Activated CD8-positive, alpha-beta memory T cell treated with anti-CD3 and anti-CD28 coated beads for 4 hours (primary cell): ENCODE measurements at regions not wholly inside any gene's neighbourhood (a gene's known extent, or its start where the extent isn't known, plus 50 kb on each side); places are given as distances from the start of the nearest gene placed in this dataset.
A peak's percentile ranks its signal among the peaks of the same experiment; 100 is the strongest.
"Not testable (repeated sequence)": the region's sequence is repeated elsewhere in the genome, so short reads cannot be mapped to it uniquely, and the experiment has no call there.

Experiments used
- DNase-seq, 2 donors: peaks; one replicate each; pipeline ENCODE4 v3.0.0-alpha.2; 2020; ENCODE audit warnings: low read depth in 2 of 2

DNA sequence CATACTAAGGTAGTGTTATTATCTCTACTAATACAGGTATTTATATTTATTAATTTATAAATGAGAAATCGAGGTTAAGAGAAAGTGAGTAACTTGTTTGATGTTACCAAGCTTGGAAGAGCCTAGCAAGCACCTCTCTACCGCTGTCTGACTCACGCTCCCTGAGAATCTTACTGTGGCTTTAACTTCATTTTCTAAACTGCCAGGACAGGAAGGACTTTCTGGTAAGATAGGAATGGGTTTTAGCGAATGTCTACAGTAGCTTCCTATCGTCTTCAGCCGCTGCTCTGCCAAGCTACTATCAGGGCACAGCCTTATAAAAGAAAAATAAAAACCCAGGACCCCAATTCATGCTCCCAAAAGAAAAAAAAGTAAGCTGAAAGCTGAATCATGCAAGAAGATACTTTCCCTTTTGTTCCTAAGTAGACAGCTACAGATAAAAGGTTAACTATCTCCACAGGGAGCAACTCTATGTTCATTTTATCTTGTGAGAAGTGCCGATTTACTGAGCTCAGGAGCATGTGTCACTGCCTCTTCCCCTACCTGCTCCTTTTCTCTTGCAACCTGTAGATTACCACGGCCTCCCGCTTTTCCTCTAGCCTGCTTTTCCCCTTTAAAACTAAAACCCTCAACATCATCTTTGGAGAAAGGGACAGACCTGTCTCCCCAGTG lies 60.2 kb downstream of the THNSL1 start:
- DNase-seq = no peak

DNA sequence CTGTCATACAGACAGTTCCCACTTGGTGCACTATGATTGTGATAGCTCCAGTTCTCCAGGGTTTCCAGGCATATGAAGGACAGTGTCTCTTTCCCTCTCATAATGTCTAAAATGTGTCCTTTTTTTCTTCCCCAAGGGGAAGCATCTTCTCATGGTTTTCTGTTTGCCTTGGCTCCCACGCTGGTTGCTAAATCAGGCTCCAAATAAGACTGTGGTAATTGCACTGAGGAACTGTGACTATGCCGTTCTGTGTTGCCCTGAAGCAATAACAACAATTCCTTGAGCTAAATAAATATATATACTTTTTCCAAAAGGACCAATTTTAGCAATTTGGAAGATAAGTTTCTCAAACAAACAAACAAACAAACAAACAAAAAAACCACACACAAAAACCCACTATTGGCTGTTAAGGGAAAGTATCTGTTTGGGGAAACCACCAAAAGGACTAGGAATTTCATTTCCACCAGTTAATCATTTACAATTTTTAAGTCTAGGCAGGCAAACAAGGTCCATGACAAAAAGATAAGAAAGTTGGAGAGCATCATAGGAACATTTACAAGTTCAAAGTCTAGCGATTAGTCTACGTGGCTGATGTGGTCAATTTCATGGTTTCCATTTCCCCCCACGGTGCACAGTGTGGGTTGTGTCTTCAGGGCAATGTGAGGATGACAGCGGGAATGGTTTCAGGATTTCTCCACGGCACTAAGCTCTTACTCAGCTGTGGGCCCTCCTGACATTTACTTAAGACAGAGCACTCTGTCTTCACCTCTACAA lies 62.4 kb downstream of the THNSL1 start:
- no peak for DNase-seq

DNA sequence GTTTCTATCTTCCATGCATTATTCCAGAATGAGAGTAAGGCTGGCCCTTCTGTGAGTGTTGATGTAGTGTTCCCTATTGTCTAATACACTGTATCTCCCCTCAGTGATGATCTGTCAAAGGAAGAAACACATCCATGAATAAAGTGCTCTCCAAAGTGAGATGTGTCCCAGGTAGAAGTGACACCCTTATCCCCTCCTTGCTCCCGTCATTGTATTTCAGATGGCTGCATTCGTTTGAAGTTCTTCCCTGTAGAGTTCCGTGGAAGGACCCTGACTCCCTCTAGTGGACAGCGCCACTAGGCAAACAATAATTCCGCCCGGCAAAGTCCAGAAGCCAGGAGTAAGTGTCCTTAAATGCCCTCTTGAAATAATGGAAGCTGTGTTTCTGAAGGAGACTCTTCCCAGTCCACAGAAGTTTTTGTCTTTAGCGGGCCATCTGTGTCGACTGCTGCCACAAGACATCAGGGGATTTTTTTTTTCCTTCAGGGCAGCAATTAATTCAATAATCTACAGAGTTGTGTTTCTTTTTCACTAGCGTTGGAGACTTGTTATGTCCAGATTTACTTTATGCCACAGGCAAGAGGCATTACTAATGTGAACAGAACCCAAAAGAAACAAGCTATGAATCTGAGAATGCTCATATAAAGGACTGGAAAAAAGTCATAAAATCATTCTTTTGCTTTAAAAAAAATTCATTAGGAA lies 64.6 kb downstream of the THNSL1 start:
- peak; percentile 10 to 13 for DNase-seq

DNA sequence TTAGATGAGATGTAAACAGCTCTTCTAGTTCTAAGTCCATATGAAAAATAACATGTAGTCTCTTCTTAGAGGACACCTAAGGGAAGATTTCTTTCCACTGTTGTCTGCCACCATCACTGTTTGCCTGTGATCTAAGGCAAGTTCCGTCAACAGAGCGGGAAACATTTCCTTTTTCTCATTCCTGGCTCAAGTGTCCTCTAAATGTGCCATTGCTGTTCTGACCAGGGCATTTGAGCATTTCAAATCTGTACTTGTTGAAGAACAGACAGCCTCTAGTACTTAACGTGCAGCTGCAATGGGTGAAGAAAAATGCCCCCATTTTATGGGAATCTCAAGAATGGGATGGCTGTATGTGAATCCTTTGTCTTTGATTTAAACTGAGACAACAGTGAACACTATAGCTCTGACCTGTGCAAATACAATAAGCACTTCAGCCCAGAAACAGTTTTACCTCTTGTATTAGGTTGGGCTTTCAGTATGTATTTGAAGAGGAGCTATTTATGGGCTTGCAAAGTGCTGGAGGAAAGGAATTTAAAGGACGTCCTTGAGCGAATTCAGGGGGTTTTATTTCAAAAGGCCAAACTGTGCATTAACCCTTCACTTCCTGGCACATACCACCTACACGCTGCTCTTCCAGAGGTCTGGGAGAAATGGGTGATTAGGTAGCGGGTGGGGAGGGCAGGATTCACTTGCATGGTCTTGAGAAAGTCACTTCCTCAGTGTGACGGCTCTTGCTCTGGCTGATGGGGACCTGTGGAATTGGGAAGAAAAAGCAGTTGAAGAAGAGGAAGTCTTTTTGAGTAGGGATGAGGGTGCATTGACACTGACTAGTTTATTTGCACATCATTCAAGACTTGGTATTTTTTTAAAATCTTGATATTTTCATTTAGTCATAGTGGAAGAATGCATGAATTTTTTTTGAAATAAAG lies 66.1 kb downstream of the THNSL1 start:
- DNase-seq = no peak

DNA sequence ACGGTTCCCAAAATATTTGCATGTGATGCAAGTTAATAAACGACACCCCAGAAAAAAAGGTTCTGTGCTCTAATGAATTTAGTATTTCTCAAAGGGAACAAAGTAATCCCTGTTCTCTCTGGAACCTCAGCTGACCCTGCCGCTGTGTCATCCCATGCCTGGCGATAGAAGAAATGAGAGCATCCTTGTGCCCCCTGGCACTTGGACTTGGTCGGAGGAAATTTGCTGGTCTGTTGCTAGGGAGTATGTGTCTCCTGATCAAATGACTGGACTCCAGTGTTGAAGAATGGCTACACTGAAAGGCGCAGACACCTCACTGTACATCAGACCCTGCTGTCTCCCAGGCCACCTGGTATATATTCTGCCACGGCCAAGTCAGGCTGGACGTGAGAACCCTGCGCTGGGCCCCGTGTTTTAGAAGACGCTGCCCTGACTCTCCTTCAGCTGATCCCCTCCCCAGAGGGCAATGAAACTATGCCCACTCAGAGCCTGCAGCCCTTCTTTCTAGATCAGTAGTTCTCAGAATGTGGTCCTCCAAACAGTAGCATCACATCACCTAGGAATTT lies 67.2 kb downstream of the THNSL1 start:
- no peak for DNase-seq

DNA sequence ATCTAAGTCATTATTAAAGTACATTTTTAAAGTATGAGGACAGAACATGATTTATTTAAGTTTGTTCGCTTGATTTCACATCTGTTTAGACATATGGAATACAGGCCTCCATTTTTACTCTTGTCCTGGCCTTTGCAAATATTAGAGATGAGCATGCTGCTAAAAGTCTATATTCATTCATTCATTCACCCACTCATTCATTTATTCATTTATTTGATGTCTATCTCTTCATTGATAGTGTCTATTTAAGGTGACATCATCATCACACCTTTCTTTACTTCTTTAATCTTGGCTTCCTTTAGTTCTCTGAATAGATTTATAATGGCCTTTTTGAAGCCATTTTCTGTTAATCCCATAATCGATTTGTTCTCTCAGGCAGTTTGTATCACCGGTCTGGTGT lies 68.0 kb downstream of the THNSL1 start:
- no peak for DNase-seq

DNA sequence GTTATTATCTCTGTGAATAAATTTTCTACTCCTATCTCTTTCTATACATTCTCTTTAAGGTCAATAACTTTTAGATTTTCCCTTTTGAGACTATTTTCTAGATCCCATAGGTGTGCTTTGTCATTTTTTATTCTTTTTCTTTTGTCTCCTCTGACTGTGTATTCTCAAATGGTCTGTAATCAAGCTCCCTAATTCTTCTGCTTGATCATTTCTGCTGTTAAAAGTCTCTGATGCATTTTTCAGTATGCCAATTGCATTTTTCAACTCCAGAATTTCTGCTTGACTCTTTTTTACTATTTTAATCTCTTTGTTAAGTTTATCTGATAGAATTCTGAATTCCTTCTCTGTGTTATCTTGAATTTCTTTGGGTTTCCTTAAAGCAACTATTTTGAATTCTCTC lies 78.2 kb downstream of the THNSL1 start:
- no peak for DNase-seq

DNA sequence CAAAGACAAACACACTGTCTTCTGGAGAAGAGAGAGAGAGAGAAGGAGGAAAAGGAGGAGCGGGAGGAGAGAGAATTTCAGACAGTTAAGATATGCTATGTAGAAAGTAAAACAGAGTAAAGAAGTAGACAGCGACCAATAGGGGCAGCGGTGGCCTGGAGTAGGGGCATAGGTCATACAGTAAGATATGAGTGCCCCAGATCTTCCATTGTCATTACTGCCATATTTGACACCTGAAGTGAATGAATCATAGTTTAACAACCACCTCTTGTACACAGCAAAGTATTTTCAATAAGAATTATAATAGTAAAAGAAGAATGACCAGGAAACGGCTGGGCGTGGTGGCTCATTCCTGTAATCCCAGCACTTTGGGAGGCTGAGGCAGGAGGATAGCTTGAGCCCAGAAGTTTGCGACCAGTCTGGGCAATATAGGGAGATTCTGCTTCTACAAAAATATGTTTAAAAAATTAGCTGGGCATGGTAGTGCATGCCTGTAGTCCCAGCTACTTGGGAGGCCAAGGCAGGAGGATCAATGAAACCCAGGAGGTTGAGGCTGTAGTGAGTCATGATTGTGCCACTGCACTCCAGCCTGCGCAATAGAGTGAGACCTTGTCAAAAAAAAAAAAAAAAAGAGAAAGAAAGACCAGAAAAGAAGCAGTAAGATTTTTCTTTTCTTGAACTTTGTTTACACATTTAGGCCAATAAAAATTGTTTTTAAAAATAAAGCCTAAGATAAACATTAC lies 77.0 kb upstream of the GPR158 start:
- no peak for DNase-seq

DNA sequence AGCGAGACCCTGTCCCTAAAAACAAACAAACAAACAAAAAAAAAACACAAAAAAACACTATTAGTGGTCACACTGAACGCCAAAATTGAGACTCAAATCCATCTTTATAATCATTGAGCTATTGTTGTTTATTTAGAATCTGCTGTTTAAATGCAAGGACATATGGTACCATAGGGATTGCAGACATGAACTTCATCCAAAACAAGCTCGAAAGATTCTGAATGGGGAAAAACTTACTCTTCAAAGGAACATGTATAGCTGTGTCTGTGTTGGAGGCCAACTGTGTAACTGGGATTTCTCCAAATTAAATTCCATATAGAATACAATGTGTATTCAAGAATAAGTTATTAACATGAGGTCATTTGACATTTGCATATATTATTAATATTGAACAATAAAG lies 74.7 kb upstream of the GPR158 start:
- no peak for DNase-seq

DNA sequence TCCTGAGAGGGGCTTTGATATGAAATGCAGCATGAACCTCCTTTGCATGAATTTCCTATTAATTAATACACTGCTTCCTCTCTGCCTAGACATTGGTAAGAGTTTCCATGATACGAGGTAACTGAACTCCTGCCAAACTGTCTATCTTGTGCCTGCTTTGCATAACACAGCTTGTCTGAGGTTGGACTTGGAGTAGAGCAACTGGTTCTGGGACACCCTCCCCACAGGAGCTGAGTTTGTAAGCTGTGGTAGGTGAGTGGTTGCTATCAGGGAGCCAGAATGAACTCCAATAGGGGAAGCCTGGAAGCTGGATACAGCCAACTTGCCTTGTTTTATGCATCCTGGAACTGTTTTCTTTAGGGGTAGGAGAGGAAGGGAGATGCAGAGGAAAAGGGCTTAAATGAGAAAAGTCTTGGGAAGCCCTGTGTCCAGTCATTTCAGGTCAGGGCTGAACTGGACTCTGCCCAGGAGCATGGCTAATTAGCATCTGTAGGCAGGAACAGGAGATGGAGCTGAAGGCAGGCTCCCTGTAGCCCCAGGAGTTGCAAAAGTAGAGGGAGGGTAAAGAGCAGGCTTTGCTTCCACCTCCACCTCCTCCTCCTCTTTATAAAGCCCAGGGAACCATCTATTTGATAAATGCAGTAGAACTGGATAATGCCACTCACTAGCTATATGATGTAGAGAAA lies 73.2 kb upstream of the GPR158 start:
- no peak for DNase-seq

DNA sequence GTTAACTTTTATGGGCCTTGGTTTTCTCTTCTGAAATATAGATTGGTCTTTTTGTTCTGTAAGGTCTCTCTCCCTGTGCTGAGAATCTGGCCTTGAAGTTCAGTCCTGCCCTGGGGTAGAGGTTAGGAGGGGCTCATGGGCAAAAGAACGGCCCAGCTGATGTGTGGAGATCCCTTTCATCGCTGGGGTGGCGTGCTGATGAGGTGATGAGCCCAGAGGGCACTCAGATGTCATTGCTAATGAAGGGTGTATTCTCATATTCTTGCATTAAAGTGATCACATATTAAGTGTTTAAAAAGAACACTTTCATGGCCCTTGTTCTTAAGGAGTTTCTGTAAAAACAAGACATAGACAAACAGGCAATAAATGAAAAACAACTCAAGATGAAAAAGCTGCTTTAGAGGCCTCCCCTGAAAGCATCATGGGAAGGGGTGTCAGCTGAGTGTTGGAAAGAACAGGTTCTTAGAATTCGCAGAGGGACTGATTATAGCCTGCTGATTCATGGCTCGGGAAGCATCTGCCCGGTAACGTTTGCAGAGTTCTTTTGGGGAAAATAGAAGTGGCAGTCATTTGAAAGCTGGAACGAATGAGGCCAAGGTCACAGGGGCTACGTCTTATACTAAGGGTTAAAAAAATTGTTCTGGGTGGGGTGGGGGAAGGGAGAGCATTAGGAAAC lies 72.5 kb upstream of the GPR158 start:
- no peak for DNase-seq

DNA sequence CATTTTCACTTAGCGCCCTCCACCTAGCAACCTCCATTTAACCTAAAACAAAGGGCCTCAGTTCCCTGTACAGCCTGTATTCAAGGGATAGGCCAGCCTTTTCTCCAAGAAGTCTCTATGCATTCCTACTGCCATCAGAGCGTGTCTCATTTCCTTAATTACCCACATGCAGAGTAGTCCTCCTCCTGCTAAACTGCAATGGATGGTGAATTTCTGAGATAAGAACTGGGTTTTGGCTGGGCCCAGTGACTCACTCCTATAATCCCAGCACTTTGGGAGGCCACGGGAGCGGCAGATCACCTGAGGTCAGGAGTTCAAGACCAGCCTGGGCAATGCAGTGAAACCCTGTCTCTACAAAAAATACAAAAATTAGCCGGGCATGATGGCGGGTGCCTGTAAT lies 71.1 kb upstream of the GPR158 start:
- no peak for DNase-seq

DNA sequence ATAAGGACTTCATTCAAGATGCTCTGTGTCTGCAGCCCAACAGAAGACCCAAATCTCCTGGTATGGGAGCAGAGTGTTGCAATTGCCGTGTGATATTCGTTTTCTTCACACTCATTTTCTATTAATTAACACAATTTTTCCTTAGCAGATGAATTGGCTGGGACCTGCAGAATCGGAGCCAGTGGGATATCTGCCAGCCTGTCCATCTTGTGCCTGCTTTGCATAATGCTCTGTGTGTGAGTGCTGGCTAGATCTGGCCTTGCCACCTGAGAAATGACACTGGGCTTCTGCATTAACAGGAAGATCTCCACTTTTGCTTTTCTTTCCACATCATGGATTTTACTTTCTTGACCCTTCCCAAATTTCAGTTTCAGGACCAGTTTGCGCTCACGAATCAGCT lies 70.4 kb upstream of the GPR158 start:
- DNase-seq = no peak

DNA sequence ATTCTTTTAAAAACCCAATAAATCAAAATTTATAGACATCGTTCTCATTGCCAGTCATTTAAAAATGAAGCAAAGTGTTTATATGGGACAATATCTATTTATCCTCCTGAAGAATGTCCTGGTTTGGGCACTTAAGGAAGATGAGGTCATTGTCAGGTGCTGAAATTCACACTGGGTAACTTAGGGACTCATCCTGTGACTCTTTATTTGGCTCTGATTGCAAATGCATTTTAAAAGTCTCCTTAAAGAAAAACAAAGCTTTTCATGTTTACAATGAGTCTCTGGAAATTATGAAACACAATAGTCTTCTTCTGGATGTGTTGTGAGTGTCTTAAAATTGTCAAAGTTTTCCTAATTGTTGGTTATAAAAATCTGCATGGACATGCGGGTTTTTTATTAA lies 69.5 kb upstream of the GPR158 start:
- no peak for DNase-seq

DNA sequence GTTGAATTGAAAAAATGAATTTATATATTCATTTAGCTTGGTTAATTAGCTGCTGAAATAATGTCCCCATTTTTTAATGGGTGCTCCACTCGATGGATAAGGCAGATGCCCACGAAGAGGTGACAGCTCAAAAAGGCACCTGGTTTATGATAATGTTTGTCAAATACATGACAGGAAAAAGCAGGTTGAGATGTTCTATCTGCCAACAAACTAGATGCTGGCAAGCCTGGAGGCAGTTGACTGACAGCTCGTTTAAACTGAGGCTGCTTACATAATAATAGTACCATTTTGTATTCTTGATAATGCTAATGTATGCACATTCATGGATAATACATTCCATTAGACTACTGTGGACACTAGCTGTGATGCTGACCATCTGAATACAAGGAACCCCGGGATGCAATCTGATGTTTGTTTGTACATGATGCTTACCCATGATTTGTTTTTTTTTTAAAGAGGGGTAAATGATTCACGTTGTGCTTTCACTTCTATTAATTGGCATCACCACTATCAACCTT lies 69.0 kb upstream of the GPR158 start:
- DNase-seq = no peak

DNA sequence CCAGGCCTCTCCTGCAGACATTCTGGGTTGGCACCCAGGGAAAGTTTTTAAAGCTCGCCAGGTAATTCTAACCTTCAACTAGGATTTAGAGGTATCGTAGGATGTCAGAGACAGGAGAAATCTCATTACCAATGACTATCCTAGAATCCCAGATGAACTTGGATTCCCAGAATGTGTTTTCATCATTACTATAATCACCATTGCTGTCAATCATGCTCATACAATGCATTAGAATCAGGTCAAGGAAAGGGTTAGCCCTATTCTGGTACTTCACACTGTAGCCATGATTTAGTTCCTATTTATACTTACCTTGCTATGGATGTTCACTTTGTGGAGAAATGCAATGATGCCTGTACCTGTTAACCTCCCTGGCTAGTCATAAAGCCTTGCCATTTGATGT lies 67.0 kb upstream of the GPR158 start:
- no peak for DNase-seq

DNA sequence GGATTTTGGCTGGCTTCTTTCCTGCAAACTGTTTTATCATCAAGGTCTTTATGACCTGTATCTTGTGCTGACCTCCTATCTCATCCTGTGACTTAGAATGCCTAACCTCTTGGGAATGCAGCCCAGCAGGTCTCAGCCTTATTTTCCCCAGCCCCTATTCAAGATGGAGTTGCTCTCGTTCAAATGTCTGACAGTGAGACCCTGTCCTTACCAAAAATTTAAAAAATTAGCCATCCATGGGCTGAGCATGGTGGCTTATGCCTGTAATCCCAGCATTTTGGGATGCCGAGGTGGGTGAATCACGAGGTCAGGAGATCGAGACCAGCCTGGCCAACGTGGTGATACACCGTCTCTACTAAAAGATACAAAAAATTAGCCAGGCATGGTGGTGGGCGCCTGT lies 64.9 kb upstream of the GPR158 start:
- not testable (repeated sequence) for DNase-seq

DNA sequence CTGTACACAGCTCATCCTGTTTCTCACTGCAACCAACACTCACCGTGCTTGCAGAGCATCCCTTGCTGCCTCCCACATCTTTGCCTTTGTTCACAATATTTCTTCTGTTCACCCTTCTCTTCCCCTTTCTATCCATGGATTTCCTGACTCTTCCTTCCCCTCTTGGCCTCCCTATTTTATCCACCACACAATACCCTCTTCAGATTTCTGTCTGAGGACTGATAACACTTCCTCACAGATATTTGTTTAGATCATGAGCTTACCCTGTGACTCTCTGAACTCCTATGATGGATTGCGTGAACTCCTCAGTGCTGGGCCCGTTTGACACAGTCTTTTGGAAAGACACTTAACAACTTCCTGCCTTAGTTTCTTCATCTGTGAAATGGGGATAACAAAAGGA lies 62.8 kb upstream of the GPR158 start:
- DNase-seq = no peak
